ENCODE measurements at regions not wholly inside any gene's neighbourhood (a gene's known extent, or its start where the extent isn't known, plus 50 kb on each side); places are given as distances from the start of the nearest gene placed in this dataset.

DNA sequence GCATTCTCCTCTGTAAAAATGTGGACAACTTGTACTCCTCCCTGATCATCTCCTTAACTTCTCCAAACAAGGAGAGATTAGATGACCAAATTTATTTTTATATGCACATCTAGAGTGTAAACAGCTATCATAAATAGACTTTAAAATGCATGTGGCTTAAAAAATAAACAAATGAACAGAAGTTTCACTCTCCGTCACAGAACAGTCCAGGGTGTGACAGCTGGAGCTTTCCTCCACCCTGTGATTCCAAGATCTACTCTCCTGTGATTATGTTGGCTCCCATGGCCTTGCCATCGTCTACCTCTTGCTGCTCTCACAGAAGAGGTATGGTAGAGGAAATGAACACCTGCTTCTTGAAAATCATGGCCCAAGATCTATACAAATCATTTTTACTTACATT, 560.2 kb downstream of the TOX3 start:
- H3K27ac ChIP-seq (ENCODE audit: low read depth, low read length): no peak overlapping the region
- H3K79me2 ChIP-seq (ENCODE audit: insufficient read depth, low read length): no peaks in the 10 kb centered on the region
- ChIA-PET RAD21 (ENCODE audit: low non-redundant PET in 1 of 2, low total read pairs in 2 of 2, uncharacterized antibody in 2 of 2, unreplicated experiment in 2 of 2) (no interaction called here), POLR2A (no interaction called here), CTCF (no interaction called here)
- no TSS peak for BruUV-seq (replicated peaks)
- no peaks in the 10 kb centered on the region for H3K27me3 ChIP-seq (ENCODE audit: insufficient read depth, low read length)
- DNase-seq (ENCODE audit: low read depth, low spot score) (no peak), ATAC-seq (no peak)
- TF ChIP-seq POLR2AphosphoS5 (IDR thresholded peaks at IDR 0.05; ENCODE audit: low read depth, low read length): no peak
- TF ChIP-seq SP1 (IDR thresholded peaks at IDR 0.05; ENCODE audit: low read depth): no peak
- TF ChIP-seq EGR1 (IDR thresholded peaks at IDR 0.05; ENCODE audit: low read depth): no peak
- TF ChIP-seq SIN3A (IDR thresholded peaks at IDR 0.05; ENCODE audit: low read depth): no peak
- TF ChIP-seq, protein P1, sequence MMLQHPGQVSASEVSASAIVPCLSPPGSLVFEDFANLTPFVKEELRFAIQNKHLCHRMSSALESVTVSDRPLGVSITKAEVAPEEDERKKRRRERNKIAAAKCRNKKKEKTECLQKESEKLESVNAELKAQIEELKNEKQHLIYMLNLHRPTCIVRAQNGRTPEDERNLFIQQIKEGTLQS (IDR thresholded peaks at IDR 0.05): no peak
- TF ChIP-seq ZFX (IDR thresholded peaks at IDR 0.05): no peak
- no peak for TF ChIP-seq POLR2A (IDR thresholded peaks at IDR 0.05; ENCODE audit: borderline replicate concordance, extremely low read depth, insufficient read depth, insufficient read length)
- no peak for TF ChIP-seq CBX3 (IDR thresholded peaks at IDR 0.05; ENCODE audit: low read depth)
- TF ChIP-seq ELF1 (IDR thresholded peaks at IDR 0.05; ENCODE audit: borderline replicate concordance, low read depth): no peak
- no peak for TF ChIP-seq ZNF274 (IDR thresholded peaks at IDR 0.05; ENCODE audit: low read depth, low read length)
- no peak for TF ChIP-seq CEBPB (IDR thresholded peaks at IDR 0.05; ENCODE audit: low read depth)
- TF ChIP-seq, protein P2, sequence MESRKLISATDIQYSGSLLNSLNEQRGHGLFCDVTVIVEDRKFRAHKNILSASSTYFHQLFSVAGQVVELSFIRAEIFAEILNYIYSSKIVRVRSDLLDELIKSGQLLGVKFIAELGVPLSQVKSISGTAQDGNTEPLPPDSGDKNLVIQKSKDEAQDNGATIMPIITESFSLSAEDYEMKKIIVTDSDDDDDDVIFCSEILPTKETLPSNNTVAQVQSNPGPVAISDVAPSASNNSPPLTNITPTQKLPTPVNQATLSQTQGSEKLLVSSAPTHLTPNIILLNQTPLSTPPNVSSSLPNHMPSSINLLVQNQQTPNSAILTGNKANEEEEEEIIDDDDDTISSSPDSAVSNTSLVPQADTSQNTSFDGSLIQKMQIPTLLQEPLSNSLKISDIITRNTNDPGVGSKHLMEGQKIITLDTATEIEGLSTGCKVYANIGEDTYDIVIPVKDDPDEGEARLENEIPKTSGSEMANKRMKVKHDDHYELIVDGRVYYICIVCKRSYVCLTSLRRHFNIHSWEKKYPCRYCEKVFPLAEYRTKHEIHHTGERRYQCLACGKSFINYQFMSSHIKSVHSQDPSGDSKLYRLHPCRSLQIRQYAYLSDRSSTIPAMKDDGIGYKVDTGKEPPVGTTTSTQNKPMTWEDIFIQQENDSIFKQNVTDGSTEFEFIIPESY (IDR thresholded peaks at IDR 0.05; ENCODE audit: extremely low read depth, insufficient replicate concordance, low read length): no peak
- TF ChIP-seq YY1 (IDR thresholded peaks at IDR 0.05; ENCODE audit: extremely low read depth, insufficient replicate concordance, low read depth, low read length): no peak
- no peak for TF ChIP-seq EZH2 (IDR thresholded peaks at IDR 0.05)
- no peak overlapping the region for H3K4me2 ChIP-seq (ENCODE audit: low read length)
- H3K9me3 ChIP-seq (ENCODE audit: control insufficient read depth in 1 of 2, insufficient read depth in 1 of 2, low read depth in 1 of 2, low read length in 2 of 2): peaks cover 0 to 26% of the 10 kb centered on the region in 2 experiments; a peak in 2 of 4 replicates
- no peak overlapping the region for H3K9ac ChIP-seq (ENCODE audit: low read length)
- no peaks in the 10 kb centered on the region for H3K4me1 ChIP-seq (ENCODE audit: control insufficient read depth in 1 of 2, insufficient read depth in 2 of 2, low read length in 2 of 2)
- intact Hi-C loops (cut with micrococcal nuclease): loop anchor here (10.0 kb wide), 1 partner anchor 1312 kb away; no protein-coding TSS in a partner anchor
- no peak overlapping the region for H2AFZ ChIP-seq (ENCODE audit: low read depth, low read length, poor library complexity, severe bottlenecking)
- H3K9me2 ChIP-seq (ENCODE audit: insufficient read depth): no peaks in the 10 kb centered on the region
- H3K4me3 ChIP-seq (replicated peaks in 1 of 2; ENCODE audit: low read depth in 1 of 2, low read length in 2 of 2): no peak overlapping the region
- H4K20me1 ChIP-seq (ENCODE audit: insufficient read depth): no peaks in the 10 kb centered on the region
- no peaks in the 10 kb centered on the region for H3K36me3 ChIP-seq (ENCODE audit: control insufficient read depth in 1 of 2, insufficient read depth in 2 of 2, low read length in 2 of 2)
